ENCODE measurements at regions not wholly inside any gene's neighbourhood (a gene's known extent, or its start where the extent isn't known, plus 50 kb on each side); places are given as distances from the start of the nearest gene placed in this dataset.

DNA sequence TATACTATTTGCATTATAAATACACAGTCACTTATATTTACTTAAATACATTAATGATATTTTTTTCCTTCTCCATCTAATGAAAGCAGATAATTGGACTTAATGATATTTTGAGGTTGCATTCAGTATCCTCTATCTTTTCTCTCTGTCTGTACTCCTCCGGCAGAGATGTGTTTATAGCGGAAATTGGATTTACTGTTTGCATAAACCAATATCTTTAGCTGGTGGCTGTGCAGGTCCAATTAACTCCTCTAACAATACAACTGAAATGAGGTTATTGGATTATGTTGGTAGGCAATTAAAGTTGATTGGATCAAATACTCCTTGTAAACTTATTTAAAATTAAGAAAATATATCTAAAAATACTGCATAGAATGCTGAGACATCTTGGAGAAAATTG, 1044.2 kb upstream of the SORCS1 start:
- TF ChIP-seq, protein P1, sequence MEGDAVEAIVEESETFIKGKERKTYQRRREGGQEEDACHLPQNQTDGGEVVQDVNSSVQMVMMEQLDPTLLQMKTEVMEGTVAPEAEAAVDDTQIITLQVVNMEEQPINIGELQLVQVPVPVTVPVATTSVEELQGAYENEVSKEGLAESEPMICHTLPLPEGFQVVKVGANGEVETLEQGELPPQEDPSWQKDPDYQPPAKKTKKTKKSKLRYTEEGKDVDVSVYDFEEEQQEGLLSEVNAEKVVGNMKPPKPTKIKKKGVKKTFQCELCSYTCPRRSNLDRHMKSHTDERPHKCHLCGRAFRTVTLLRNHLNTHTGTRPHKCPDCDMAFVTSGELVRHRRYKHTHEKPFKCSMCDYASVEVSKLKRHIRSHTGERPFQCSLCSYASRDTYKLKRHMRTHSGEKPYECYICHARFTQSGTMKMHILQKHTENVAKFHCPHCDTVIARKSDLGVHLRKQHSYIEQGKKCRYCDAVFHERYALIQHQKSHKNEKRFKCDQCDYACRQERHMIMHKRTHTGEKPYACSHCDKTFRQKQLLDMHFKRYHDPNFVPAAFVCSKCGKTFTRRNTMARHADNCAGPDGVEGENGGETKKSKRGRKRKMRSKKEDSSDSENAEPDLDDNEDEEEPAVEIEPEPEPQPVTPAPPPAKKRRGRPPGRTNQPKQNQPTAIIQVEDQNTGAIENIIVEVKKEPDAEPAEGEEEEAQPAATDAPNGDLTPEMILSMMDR (IDR thresholded peaks at IDR 0.05; ENCODE audit: low read depth, low read length, missing input control), result no peak
- TF ChIP-seq GABPA (IDR thresholded peaks at IDR 0.05 in 1 of 2, conservative IDR thresholded peaks at IDR 0.05 in 1 of 2) (no peak), SP1 (IDR thresholded peaks at IDR 0.05) (no peak), TAF1 (conservative IDR thresholded peaks at IDR 0.05) (no peak), RAD21 (IDR thresholded peaks at IDR 0.05) (no peak)
- TF ChIP-seq, protein P2, sequence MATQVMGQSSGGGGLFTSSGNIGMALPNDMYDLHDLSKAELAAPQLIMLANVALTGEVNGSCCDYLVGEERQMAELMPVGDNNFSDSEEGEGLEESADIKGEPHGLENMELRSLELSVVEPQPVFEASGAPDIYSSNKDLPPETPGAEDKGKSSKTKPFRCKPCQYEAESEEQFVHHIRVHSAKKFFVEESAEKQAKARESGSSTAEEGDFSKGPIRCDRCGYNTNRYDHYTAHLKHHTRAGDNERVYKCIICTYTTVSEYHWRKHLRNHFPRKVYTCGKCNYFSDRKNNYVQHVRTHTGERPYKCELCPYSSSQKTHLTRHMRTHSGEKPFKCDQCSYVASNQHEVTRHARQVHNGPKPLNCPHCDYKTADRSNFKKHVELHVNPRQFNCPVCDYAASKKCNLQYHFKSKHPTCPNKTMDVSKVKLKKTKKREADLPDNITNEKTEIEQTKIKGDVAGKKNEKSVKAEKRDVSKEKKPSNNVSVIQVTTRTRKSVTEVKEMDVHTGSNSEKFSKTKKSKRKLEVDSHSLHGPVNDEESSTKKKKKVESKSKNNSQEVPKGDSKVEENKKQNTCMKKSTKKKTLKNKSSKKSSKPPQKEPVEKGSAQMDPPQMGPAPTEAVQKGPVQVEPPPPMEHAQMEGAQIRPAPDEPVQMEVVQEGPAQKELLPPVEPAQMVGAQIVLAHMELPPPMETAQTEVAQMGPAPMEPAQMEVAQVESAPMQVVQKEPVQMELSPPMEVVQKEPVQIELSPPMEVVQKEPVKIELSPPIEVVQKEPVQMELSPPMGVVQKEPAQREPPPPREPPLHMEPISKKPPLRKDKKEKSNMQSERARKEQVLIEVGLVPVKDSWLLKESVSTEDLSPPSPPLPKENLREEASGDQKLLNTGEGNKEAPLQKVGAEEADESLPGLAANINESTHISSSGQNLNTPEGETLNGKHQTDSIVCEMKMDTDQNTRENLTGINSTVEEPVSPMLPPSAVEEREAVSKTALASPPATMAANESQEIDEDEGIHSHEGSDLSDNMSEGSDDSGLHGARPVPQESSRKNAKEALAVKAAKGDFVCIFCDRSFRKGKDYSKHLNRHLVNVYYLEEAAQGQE (IDR thresholded peaks at IDR 0.05), result no peak

All from liver (tissue), 3 donors.